Naive B cell (primary cell): ENCODE measurements at regions not wholly inside any gene's neighbourhood (a gene's known extent, or its start where the extent isn't known, plus 50 kb on each side); places are given as distances from the start of the nearest gene placed in this dataset.
A peak's percentile ranks its signal among the peaks of the same experiment; 100 is the strongest.
"Not testable (repeated sequence)": the region's sequence is repeated elsewhere in the genome, so short reads cannot be mapped to it uniquely, and the experiment has no call there.

Source experiments
- ATAC-seq, 2 donors: fragments of 150-1000 bp; cut with Tn5 transposase; 2 replicates each; pipeline ENCODE4 v1.10.0; 2021; ENCODE audit warnings: low read depth in 2 of 2, mild to moderate bottlenecking in 2 of 2, moderate library complexity in 2 of 2
- DNase-seq: peaks from one replicate; pipeline ENCODE4 v3.0.0; 2022
- H3K27ac Mint-ChIP-seq, 6 donors: one replicate each; pipeline ENCODE4 v1.8.0; 2020 to 2022; ENCODE audit warnings: mild to moderate bottlenecking in 6 of 6, mixed read lengths in 6 of 6, moderate library complexity in 5 of 6, inconsistent platforms in 2 of 6
- H3K27me3 Mint-ChIP-seq, 3 donors: one replicate each; pipeline ENCODE4 v1.8.0; 2021 to 2022; ENCODE audit warnings: mixed read lengths in 3 of 3, mild to moderate bottlenecking in 1 of 3
- H3K36me3 Mint-ChIP-seq, 2 donors: one replicate each; pipeline ENCODE4 v1.8.0; 2020 to 2022; ENCODE audit warnings: mixed read lengths in 2 of 2, inconsistent platforms in 1 of 2, mild to moderate bottlenecking in 1 of 2
- H3K4me1 Mint-ChIP-seq, 3 donors: one replicate each; pipeline ENCODE4 v1.8.0; 2020 to 2022; ENCODE audit warnings: mixed read lengths in 3 of 3, inconsistent platforms in 1 of 3, mild to moderate bottlenecking in 1 of 3, moderate library complexity in 1 of 3
- H3K4me3 Mint-ChIP-seq, 8 donors: one replicate each; pipeline ENCODE4 v1.8.0; 2020 to 2022; ENCODE audit warnings: mild to moderate bottlenecking in 8 of 8, mixed read lengths in 8 of 8, moderate library complexity in 8 of 8, inconsistent platforms in 2 of 8
- H3K9me3 Mint-ChIP-seq, 7 donors: one replicate each; pipeline ENCODE4 v1.8.0; 2020 to 2022; ENCODE audit warnings: mixed read lengths in 7 of 7, mild to moderate bottlenecking in 5 of 7, inconsistent platforms in 2 of 7, moderate library complexity in 1 of 7

- Mint-ChIP-seq H3K27ac (no peak overlapping the region), H3K27me3 (peaks cover 0 to 4% (median 0%) of the 10 kb centered on the region in 3 donors), H3K4me3 (no peak overlapping the region), H3K9me3 (peaks cover 0 to 14% (median 3%) of the 10 kb centered on the region in 7 donors), H3K4me1 (no peaks in the 10 kb centered on the region), H3K36me3 (no peaks in the 10 kb centered on the region)
- ATAC-seq (no peak), DNase-seq (no peak)
These were observed 173.5 kb upstream of the KRR1 start for GRCh38 chr12:75684678-75685616.

GRCh38 chr12:75683995-75684586, 172.7 kb upstream of the KRR1 start:
- DNase-seq, H3K27me3 Mint-ChIP-seq, H3K36me3 Mint-ChIP-seq, H3K4me3 Mint-ChIP-seq, H3K4me1 Mint-ChIP-seq, ATAC-seq: not testable (repeated sequence)
- H3K27ac Mint-ChIP-seq: peak overlapping the region in 1 of 6 donors; percentile 60
- H3K9me3 Mint-ChIP-seq: peaks cover 0 to 14% (median 3%) of the 10 kb centered on the region in 7 donors

GRCh38 chr12:75683220-75683619, 171.8 kb upstream of the KRR1 start:
- H3K9me3 Mint-ChIP-seq: peaks cover 0 to 14% (median 3%) of the 10 kb centered on the region in 7 donors
- DNase-seq: no peak
- no peaks in the 10 kb centered on the region for H3K4me1 Mint-ChIP-seq
- no peak overlapping the region for H3K27ac Mint-ChIP-seq
- H3K36me3 Mint-ChIP-seq: no peaks in the 10 kb centered on the region
- no peak for ATAC-seq
- no peak overlapping the region for H3K4me3 Mint-ChIP-seq
- H3K27me3 Mint-ChIP-seq: peaks cover 0 to 7% (median 3%) of the 10 kb centered on the region in 3 donors

- no peak overlapping the region for H3K4me3 Mint-ChIP-seq
- H3K9me3 Mint-ChIP-seq: peaks cover 0 to 11% (median 3%) of the 10 kb centered on the region in 7 donors
- H3K4me1 Mint-ChIP-seq: no peaks in the 10 kb centered on the region
- H3K36me3 Mint-ChIP-seq: no peaks in the 10 kb centered on the region
- peak overlapping the region in 1 of 6 donors; percentile 63 for H3K27ac Mint-ChIP-seq
- DNase-seq (no peak), ATAC-seq (no peak)
- H3K27me3 Mint-ChIP-seq: peaks cover 5 to 7% (median 5%) of the 10 kb centered on the region in 3 donors
These were observed 166.1 kb upstream of the KRR1 start for GRCh38 chr12:75677522-75677921.

- no peaks in the 10 kb centered on the region for H3K4me1 Mint-ChIP-seq
- no peak overlapping the region for H3K4me3 Mint-ChIP-seq
- ATAC-seq: no peak
These were observed 163.0 kb upstream of the KRR1 start for GRCh38 chr12:75674393-75674792.

GRCh38 chr12:75672200-75672599, 160.8 kb upstream of the KRR1 start:
- no peaks in the 10 kb centered on the region for H3K36me3 Mint-ChIP-seq
- DNase-seq: no peak
- no peak overlapping the region for H3K27ac Mint-ChIP-seq
- H3K4me1 Mint-ChIP-seq: no peaks in the 10 kb centered on the region
- no peak overlapping the region for H3K4me3 Mint-ChIP-seq
- H3K27me3 Mint-ChIP-seq: peaks cover 0 to 1% (median 0%) of the 10 kb centered on the region in 3 donors
- H3K9me3 Mint-ChIP-seq: no peaks in the 10 kb centered on the region
- ATAC-seq: no peak

More at GRCh38 chr12:75674393-75674792, 163.0 kb upstream of the KRR1 start:
- no peak for DNase-seq
- H3K27ac Mint-ChIP-seq: no peak overlapping the region
- H3K36me3 Mint-ChIP-seq: no peaks in the 10 kb centered on the region
- peaks cover 5 to 7% (median 5%) of the 10 kb centered on the region in 3 donors for H3K27me3 Mint-ChIP-seq
- H3K9me3 Mint-ChIP-seq: no peaks in the 10 kb centered on the region

- no peaks in the 10 kb centered on the region for H3K36me3 Mint-ChIP-seq
- no peak overlapping the region for H3K27ac Mint-ChIP-seq
These were observed 158.8 kb upstream of the KRR1 start for GRCh38 chr12:75670216-75670615.

GRCh38 chr12:75666939-75667334, 155.5 kb upstream of the KRR1 start:
- Mint-ChIP-seq H3K9me3 (no peaks in the 10 kb centered on the region), H3K27ac (no peak overlapping the region), H3K4me1 (no peaks in the 10 kb centered on the region), H3K4me3 (no peak overlapping the region), H3K36me3 (no peaks in the 10 kb centered on the region), H3K27me3 (no peaks in the 10 kb centered on the region)
- DNase-seq: no peak
- ATAC-seq: no peak

More at GRCh38 chr12:75670216-75670615, 158.8 kb upstream of the KRR1 start:
- no peaks in the 10 kb centered on the region for H3K9me3 Mint-ChIP-seq
- ATAC-seq: no peak
- no peaks in the 10 kb centered on the region for H3K27me3 Mint-ChIP-seq
- H3K4me3 Mint-ChIP-seq: no peak overlapping the region
- H3K4me1 Mint-ChIP-seq: no peaks in the 10 kb centered on the region
- no peak for DNase-seq

- Mint-ChIP-seq H3K4me3 (no peak overlapping the region), H3K27ac (peak overlapping the region in 2 of 6 donors; percentile 52 to 60), H3K4me1 (no peaks in the 10 kb centered on the region), H3K36me3 (no peaks in the 10 kb centered on the region), H3K27me3 (no peaks in the 10 kb centered on the region), H3K9me3 (no peaks in the 10 kb centered on the region)
- ATAC-seq (no peak), DNase-seq (no peak)
These were observed 154.9 kb upstream of the KRR1 start for GRCh38 chr12:75666126-75666938.

- Mint-ChIP-seq H3K9me3 (no peaks in the 10 kb centered on the region), H3K36me3 (no peaks in the 10 kb centered on the region), H3K27ac (no peak overlapping the region), H3K27me3 (no peaks in the 10 kb centered on the region), H3K4me1 (no peaks in the 10 kb centered on the region), H3K4me3 (no peak overlapping the region)
- DNase-seq: no peak
- ATAC-seq: no peak
These were observed 153.8 kb upstream of the KRR1 start for GRCh38 chr12:75665216-75665615.

GRCh38 chr12:75662511-75663159, 151.2 kb upstream of the KRR1 start:
- DNase-seq: no peak
- no peak for ATAC-seq
- Mint-ChIP-seq H3K4me1 (no peaks in the 10 kb centered on the region), H3K27ac (no peak overlapping the region), H3K4me3 (no peak overlapping the region), H3K36me3 (no peaks in the 10 kb centered on the region), H3K27me3 (no peaks in the 10 kb centered on the region), H3K9me3 (no peaks in the 10 kb centered on the region)

GRCh38 chr12:75661908-75662307, 150.5 kb upstream of the KRR1 start:
- Mint-ChIP-seq H3K27ac (no peak overlapping the region), H3K9me3 (no peaks in the 10 kb centered on the region), H3K36me3 (no peaks in the 10 kb centered on the region), H3K27me3 (no peaks in the 10 kb centered on the region), H3K4me1 (no peaks in the 10 kb centered on the region), H3K4me3 (no peak overlapping the region)
- no peak for ATAC-seq
- no peak for DNase-seq

- ATAC-seq (no peak), DNase-seq (no peak)
- Mint-ChIP-seq H3K4me1 (no peaks in the 10 kb centered on the region), H3K27me3 (no peaks in the 10 kb centered on the region), H3K4me3 (no peak overlapping the region), H3K36me3 (no peaks in the 10 kb centered on the region), H3K9me3 (no peaks in the 10 kb centered on the region), H3K27ac (no peak overlapping the region)
These were observed 149.5 kb upstream of the KRR1 start for GRCh38 chr12:75660805-75661404.
